B cell (primary cell): ENCODE measurements at regions not wholly inside any gene's neighbourhood (a gene's known extent, or its start where the extent isn't known, plus 50 kb on each side); places are given as distances from the start of the nearest gene placed in this dataset.

Experiments
- EZH2 ChIP-seq: IDR thresholded peaks from 2 replicates; pipeline ENCODE4 v1.6.1; 2012; ENCODE audit warnings: borderline replicate concordance, low read depth, mild to moderate bottlenecking, moderate library complexity, low read length; ENCODE audit not compliant: insufficient read depth, poor library complexity, severe bottlenecking
- TF ChIP-seq, protein P1 (sequence below): fragments of 200-600 bp; IDR thresholded peaks from one replicate; pipeline ENCODE4 v1.8.0; 2022; ENCODE audit warnings: antibody characterized with exemption, mild to moderate bottlenecking

DNA sequence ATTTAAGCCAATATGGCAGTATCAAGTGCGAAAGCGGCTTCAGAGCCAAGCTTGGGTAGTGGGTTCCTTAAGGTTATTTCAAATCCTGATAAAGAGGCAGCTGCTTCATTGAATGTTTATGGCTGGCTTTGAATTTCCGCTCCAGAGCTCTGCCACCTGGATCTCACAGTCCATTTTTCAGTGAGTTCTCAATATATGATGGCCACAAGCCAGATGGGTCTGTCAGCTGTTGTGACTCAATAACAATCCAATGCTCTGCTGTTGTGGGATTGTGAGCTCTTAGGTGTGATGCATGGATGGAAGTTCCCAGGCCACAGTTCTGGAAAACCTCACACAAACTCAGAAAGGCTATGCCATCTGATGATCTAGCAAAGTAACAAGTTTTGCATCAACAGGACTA is 743.8 kb upstream of the LRRN3 start:
- TF ChIP-seq, protein P1, sequence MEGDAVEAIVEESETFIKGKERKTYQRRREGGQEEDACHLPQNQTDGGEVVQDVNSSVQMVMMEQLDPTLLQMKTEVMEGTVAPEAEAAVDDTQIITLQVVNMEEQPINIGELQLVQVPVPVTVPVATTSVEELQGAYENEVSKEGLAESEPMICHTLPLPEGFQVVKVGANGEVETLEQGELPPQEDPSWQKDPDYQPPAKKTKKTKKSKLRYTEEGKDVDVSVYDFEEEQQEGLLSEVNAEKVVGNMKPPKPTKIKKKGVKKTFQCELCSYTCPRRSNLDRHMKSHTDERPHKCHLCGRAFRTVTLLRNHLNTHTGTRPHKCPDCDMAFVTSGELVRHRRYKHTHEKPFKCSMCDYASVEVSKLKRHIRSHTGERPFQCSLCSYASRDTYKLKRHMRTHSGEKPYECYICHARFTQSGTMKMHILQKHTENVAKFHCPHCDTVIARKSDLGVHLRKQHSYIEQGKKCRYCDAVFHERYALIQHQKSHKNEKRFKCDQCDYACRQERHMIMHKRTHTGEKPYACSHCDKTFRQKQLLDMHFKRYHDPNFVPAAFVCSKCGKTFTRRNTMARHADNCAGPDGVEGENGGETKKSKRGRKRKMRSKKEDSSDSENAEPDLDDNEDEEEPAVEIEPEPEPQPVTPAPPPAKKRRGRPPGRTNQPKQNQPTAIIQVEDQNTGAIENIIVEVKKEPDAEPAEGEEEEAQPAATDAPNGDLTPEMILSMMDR, result no peak
- TF ChIP-seq EZH2, result no peak
